Natural killer cell (primary cell): ENCODE measurements at regions not wholly inside any gene's neighbourhood (a gene's known extent, or its start where the extent isn't known, plus 50 kb on each side); places are given as distances from the start of the nearest gene placed in this dataset.

Source experiments
- ATAC-seq, 3 donors: fragments of 150-1000 bp in 2 of 3; fragments of 200-7000 bp in 1 of 3; cut with Tn5 transposase; 1 replicate in 1 of 3; 2 replicates in 2 of 3; pipeline ENCODE4 v1.10.0; 2021; ENCODE audit warnings: mild to moderate bottlenecking in 2 of 3, moderate library complexity in 2 of 3
- DNase-seq, 2 donors: peaks; one replicate each; pipeline versions ENCODE4 v3.0.0 to v3.0.0-alpha.2; 2013 to 2021; ENCODE audit warnings: mixed read lengths in 1 of 2
- H3K27ac ChIP-seq: one replicate; pipeline ENCODE4 v1.5.1; 2013; ENCODE audit warnings: mild to moderate bottlenecking, low read length
- H3K27me3 ChIP-seq: one replicate; pipeline ENCODE4 v1.6.1; 2013; ENCODE audit warnings: low read length; ENCODE audit not compliant: control insufficient read depth, insufficient read depth
- H3K36me3 ChIP-seq: one replicate; pipeline ENCODE4 v1.6.1; 2013; ENCODE audit warnings: low read length; ENCODE audit not compliant: control insufficient read depth, insufficient read depth
- H3K4me1 ChIP-seq: one replicate; pipeline ENCODE4 v1.6.1; 2013; ENCODE audit warnings: low read length; ENCODE audit not compliant: control insufficient read depth, insufficient read depth
- H3K4me3 ChIP-seq: one replicate; pipeline ENCODE4 v1.5.1; 2013; ENCODE audit warnings: low read length
- H3K9me3 ChIP-seq: one replicate; pipeline ENCODE4 v1.6.1; 2013; ENCODE audit warnings: low read length; ENCODE audit not compliant: control insufficient read depth, insufficient read depth
- H3K27ac Mint-ChIP-seq, 2 donors: one replicate each; pipeline ENCODE4 v1.8.0; 2022; ENCODE audit warnings: mild to moderate bottlenecking in 2 of 2, mixed read lengths in 2 of 2, moderate library complexity in 1 of 2
- H3K27me3 Mint-ChIP-seq, 2 donors: one replicate each; pipeline ENCODE4 v1.8.0; 2022; ENCODE audit warnings: low read depth in 2 of 2, mixed read lengths in 2 of 2
- H3K36me3 Mint-ChIP-seq: one replicate; pipeline ENCODE4 v1.8.0; 2022; ENCODE audit warnings: mixed read lengths
- H3K4me1 Mint-ChIP-seq, 2 donors: one replicate each; pipeline ENCODE4 v1.8.0; 2022; ENCODE audit warnings: mixed read lengths in 2 of 2
- H3K4me3 Mint-ChIP-seq: one replicate; pipeline ENCODE4 v1.8.0; 2022; ENCODE audit warnings: mild to moderate bottlenecking, moderate library complexity, mixed read lengths
- H3K9me3 Mint-ChIP-seq, 2 donors: one replicate each; pipeline ENCODE4 v1.8.0; 2022; ENCODE audit warnings: mixed read lengths in 2 of 2
- CTCF ChIP-seq: fragments of 200-600 bp; IDR thresholded peaks from one replicate; pipeline ENCODE4 v1.8.0; 2022; ENCODE audit warnings: antibody characterized with exemption
- WGBS: methylation state at CpG from one replicate; pipeline ENCODE4 v1.1.7; 2013; ENCODE audit warnings: missing lambda C conversion rate; ENCODE audit not compliant: insufficient coverage; 5-methylcytosine and 5-hydroxymethylcytosine counted together
- intact Hi-C: fragments of 100-400 bp; cut with micrococcal nuclease; formaldehyde crosslinking; loops from one replicate; pipeline ENCODE4 v1.14.2; 2022

GRCh38 chr15:94677202-94677790 lies 445.9 kb downstream of the MCTP2 start:
- no peaks in the 10 kb centered on the region for H3K4me1 ChIP-seq
- H3K4me3 Mint-ChIP-seq = no peak overlapping the region
- H3K27me3 Mint-ChIP-seq = peaks cover 30 to 73% of the 10 kb centered on the region in 2 donors
- no peak overlapping the region for H3K27ac ChIP-seq
- H3K4me1 Mint-ChIP-seq = no peaks in the 10 kb centered on the region
- 83% methylated on average over 9 of the region's 9 CpGs for WGBS
- DNase-seq (no peak), ATAC-seq (no peak)
- intact Hi-C loops = no loop called here
- no peak for TF ChIP-seq CTCF
- no peak overlapping the region for H3K4me3 ChIP-seq
- no peaks in the 10 kb centered on the region for H3K36me3 ChIP-seq
- H3K9me3 Mint-ChIP-seq = no peaks in the 10 kb centered on the region
- H3K9me3 ChIP-seq = no peaks in the 10 kb centered on the region
- no peak overlapping the region for H3K27ac Mint-ChIP-seq
- no peaks in the 10 kb centered on the region for H3K27me3 ChIP-seq
- H3K36me3 Mint-ChIP-seq = no peaks in the 10 kb centered on the region

- ATAC-seq (no peak), DNase-seq (no peak)
- H3K27ac ChIP-seq = no peak overlapping the region
- H3K4me3 ChIP-seq = no peak overlapping the region
- H3K4me1 ChIP-seq = no peaks in the 10 kb centered on the region
- intact Hi-C loops = no loop called here
- Mint-ChIP-seq H3K4me1 (no peaks in the 10 kb centered on the region), H3K9me3 (no peaks in the 10 kb centered on the region), H3K27ac (no peak overlapping the region), H3K36me3 (no peaks in the 10 kb centered on the region), H3K4me3 (no peak overlapping the region), H3K27me3 (peaks cover 33 to 57% of the 10 kb centered on the region in 2 donors)
- H3K9me3 ChIP-seq = no peaks in the 10 kb centered on the region
- 78% methylated on average over 3 of the region's 3 CpGs for WGBS
- TF ChIP-seq CTCF = no peak
- H3K27me3 ChIP-seq = no peaks in the 10 kb centered on the region
- no peaks in the 10 kb centered on the region for H3K36me3 ChIP-seq
Observed at GRCh38 chr15:94682171-94682570, 450.8 kb downstream of the MCTP2 start.

- DNase-seq = no peak
- Mint-ChIP-seq H3K27ac (no peak overlapping the region), H3K9me3 (no peaks in the 10 kb centered on the region), H3K4me1 (no peaks in the 10 kb centered on the region), H3K27me3 (peaks cover 27 to 58% of the 10 kb centered on the region in 2 donors), H3K4me3 (no peak overlapping the region), H3K36me3 (no peaks in the 10 kb centered on the region)
- WGBS = 73% methylated on average over 2 of the region's 3 CpGs
- Histone ChIP-seq H3K27ac (no peak overlapping the region), H3K4me3 (no peak overlapping the region), H3K27me3 (no peaks in the 10 kb centered on the region), H3K4me1 (no peaks in the 10 kb centered on the region), H3K36me3 (no peaks in the 10 kb centered on the region), H3K9me3 (no peaks in the 10 kb centered on the region)
- intact Hi-C loops = no loop called here
- no peak for ATAC-seq
- no peak for TF ChIP-seq CTCF
Observed at GRCh38 chr15:94683902-94684301, 452.5 kb downstream of the MCTP2 start.

- Mint-ChIP-seq H3K36me3 (no peaks in the 10 kb centered on the region), H3K27me3 (peaks cover 6 to 14% of the 10 kb centered on the region in 2 donors), H3K9me3 (no peaks in the 10 kb centered on the region), H3K4me3 (no peak overlapping the region), H3K27ac (no peak overlapping the region), H3K4me1 (no peaks in the 10 kb centered on the region)
- Histone ChIP-seq H3K27me3 (no peaks in the 10 kb centered on the region), H3K36me3 (no peaks in the 10 kb centered on the region), H3K27ac (no peak overlapping the region), H3K4me1 (no peaks in the 10 kb centered on the region), H3K9me3 (no peaks in the 10 kb centered on the region), H3K4me3 (no peak overlapping the region)
- WGBS = 87% methylated on average over 2 of the region's 2 CpGs
- intact Hi-C loops = no loop called here
- ATAC-seq = no peak
- no peak for DNase-seq
- TF ChIP-seq CTCF = no peak
Observed at GRCh38 chr15:94691169-94691568, 459.8 kb downstream of the MCTP2 start.
